ENCODE measurements at regions not wholly inside any gene's neighbourhood (a gene's known extent, or its start where the extent isn't known, plus 50 kb on each side); places are given as distances from the start of the nearest gene placed in this dataset.

DNA sequence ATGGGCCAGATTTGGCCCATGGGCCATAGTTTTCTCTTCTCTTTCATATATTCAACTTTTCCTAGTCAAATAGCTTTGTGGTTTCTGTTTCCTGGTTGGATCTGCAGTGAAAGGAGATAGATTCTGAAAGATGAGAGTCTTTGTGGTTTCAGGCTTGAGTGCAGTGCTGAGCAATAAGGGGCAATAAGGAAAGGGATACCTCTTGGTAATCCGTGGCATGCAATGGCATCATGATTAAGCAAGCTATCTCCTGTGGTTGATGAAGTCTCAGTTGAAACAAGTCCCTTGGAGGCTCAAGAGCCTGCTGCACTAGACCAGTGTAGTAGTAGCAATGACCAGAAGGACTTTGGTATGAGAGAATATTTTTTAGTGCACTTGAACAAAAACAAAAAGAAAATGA is 187.7 kb upstream of the CNTNAP2 start:
- TF ChIP-seq POLR2AphosphoS5 (IDR thresholded peaks at IDR 0.05; ENCODE audit: insufficient read depth in 1 of 2, low read depth in 1 of 2): no peak
- no peak for TF ChIP-seq POLR2A (IDR thresholded peaks at IDR 0.05)
- TF ChIP-seq, protein P1, sequence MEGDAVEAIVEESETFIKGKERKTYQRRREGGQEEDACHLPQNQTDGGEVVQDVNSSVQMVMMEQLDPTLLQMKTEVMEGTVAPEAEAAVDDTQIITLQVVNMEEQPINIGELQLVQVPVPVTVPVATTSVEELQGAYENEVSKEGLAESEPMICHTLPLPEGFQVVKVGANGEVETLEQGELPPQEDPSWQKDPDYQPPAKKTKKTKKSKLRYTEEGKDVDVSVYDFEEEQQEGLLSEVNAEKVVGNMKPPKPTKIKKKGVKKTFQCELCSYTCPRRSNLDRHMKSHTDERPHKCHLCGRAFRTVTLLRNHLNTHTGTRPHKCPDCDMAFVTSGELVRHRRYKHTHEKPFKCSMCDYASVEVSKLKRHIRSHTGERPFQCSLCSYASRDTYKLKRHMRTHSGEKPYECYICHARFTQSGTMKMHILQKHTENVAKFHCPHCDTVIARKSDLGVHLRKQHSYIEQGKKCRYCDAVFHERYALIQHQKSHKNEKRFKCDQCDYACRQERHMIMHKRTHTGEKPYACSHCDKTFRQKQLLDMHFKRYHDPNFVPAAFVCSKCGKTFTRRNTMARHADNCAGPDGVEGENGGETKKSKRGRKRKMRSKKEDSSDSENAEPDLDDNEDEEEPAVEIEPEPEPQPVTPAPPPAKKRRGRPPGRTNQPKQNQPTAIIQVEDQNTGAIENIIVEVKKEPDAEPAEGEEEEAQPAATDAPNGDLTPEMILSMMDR (IDR thresholded peaks at IDR 0.05): no peak
- intact Hi-C loops (cut with DNase I): no loop called here
- DNase-seq (ENCODE audit: extremely low spot score in 2 of 2): no peak
- no peaks in the 10 kb centered on the region for H3K4me1 ChIP-seq
- no peaks in the 10 kb centered on the region for H3K9me3 ChIP-seq
- no peaks in the 10 kb centered on the region for H3K27me3 ChIP-seq
- no peak overlapping the region for H3K4me3 ChIP-seq
- H3K27ac ChIP-seq: no peak overlapping the region
- H3K36me3 ChIP-seq: no peaks in the 10 kb centered on the region

DNA sequence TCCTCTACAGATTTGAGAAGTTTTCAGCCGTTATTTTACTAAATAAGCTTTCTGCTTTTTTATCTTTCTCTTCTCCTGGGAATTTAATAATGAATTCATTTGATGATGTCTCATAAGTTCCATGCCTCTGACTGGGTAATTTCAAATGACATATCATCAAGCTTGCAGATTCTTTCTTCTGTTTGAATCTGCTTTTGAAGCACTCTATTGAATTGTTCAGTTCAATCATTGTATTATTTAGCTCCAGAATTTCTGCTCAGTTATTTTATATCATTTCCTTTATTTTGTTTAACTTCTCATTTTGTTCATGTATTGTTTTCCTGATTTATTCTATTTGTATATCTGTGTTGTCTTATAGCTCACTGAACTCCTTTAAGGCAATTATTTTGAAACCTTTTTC is 196.9 kb upstream of the CNTNAP2 start:
- Histone ChIP-seq H3K4me1 (no peaks in the 10 kb centered on the region), H3K36me3 (no peaks in the 10 kb centered on the region), H3K27ac (no peak overlapping the region), H3K4me3 (no peak overlapping the region), H3K9me3 (no peaks in the 10 kb centered on the region), H3K27me3 (no peaks in the 10 kb centered on the region)
- TF ChIP-seq POLR2AphosphoS5 (IDR thresholded peaks at IDR 0.05; ENCODE audit: insufficient read depth in 1 of 2, low read depth in 1 of 2) (no peak), POLR2A (IDR thresholded peaks at IDR 0.05) (no peak)
- TF ChIP-seq, protein P1 (IDR thresholded peaks at IDR 0.05): no peak
- intact Hi-C loops (cut with DNase I): no loop called here
- DNase-seq (ENCODE audit: extremely low spot score in 2 of 2): no peak

DNA sequence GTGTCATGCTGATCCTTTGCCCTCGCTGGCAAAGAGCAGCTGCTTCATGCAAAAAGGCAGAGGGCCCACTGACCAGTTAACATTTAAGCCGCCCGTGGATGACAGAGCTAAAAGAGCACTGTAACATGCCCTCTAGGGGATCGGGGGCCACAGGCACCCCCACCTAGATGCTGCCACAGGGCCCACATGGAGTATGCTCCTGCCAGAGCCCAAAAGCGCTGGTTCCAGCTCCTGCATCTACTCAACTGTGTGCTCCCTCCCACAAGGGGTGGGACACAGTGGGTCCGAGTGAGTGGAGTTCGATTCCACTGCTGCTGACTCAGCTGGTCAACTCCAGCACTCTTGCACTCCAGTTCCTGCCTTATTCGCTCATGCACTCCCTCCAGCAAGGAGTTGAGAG is 199.8 kb upstream of the CNTNAP2 start:
- H3K4me1 ChIP-seq: no peaks in the 10 kb centered on the region
- no peak overlapping the region for H3K4me3 ChIP-seq
- H3K27ac ChIP-seq: no peak overlapping the region
- intact Hi-C loops (cut with DNase I): no loop called here
- no peaks in the 10 kb centered on the region for H3K36me3 ChIP-seq
- TF ChIP-seq POLR2AphosphoS5 (IDR thresholded peaks at IDR 0.05; ENCODE audit: insufficient read depth in 1 of 2, low read depth in 1 of 2) (no peak), POLR2A (IDR thresholded peaks at IDR 0.05) (no peak)
- TF ChIP-seq, protein P1 (IDR thresholded peaks at IDR 0.05): no peak
- no peaks in the 10 kb centered on the region for H3K9me3 ChIP-seq
- H3K27me3 ChIP-seq: no peaks in the 10 kb centered on the region
- no peak for DNase-seq (ENCODE audit: extremely low spot score in 2 of 2)

DNA sequence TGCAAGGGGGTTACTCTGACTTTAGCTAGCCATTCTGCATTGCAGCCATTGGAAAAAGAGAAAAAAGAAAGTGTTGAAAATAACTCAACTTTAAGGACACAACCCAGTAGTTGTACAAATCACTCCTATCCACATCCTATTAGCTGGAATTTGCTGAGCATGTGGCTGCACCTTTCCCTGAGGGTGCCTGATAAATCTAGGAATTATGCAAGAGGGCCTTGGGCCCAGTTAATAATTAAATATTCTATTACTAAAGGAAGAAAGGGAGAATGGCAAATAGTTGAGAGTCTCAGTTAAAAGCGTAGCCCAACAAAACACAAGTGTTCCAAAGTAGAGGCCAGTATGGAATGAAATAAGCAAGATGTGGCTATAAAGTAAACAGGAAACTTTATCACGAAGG is 200.9 kb upstream of the CNTNAP2 start:
- no peak overlapping the region for H3K4me3 ChIP-seq
- no peaks in the 10 kb centered on the region for H3K27me3 ChIP-seq
- no peaks in the 10 kb centered on the region for H3K4me1 ChIP-seq
- intact Hi-C loops (cut with DNase I): no loop called here
- TF ChIP-seq POLR2AphosphoS5 (IDR thresholded peaks at IDR 0.05; ENCODE audit: insufficient read depth in 1 of 2, low read depth in 1 of 2) (no peak), POLR2A (IDR thresholded peaks at IDR 0.05) (no peak)
- TF ChIP-seq, protein P1 (IDR thresholded peaks at IDR 0.05): no peak
- no peak overlapping the region for H3K27ac ChIP-seq
- no peaks in the 10 kb centered on the region for H3K36me3 ChIP-seq
- H3K9me3 ChIP-seq: no peaks in the 10 kb centered on the region
- DNase-seq (ENCODE audit: extremely low spot score in 2 of 2): no peak

DNA sequence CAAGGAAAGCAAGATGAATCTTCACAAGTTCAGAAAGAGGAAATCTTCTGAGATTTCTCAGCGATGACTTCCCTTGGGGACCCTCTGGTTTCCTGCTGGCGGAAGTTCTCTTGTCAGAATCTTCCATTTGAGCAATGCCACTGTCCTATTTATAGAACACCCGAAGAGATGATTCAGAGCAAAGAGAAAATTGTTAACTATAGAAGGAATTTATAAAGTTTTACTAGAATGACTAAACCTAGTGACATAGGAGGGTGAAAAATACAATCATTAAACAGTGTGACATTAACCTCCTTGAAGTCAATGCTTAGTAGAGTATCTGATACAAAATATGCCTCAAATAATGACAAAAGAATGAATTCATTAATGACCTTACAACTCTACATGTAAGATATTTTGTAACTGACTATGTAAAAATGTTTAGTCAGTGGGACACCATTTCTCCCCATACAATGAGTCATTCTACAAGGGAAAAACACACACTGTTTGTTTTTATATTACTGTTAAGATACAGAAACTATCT is 206.5 kb upstream of the CNTNAP2 start:
- no peaks in the 10 kb centered on the region for H3K27me3 ChIP-seq
- H3K27ac ChIP-seq: no peak overlapping the region
- H3K36me3 ChIP-seq: no peaks in the 10 kb centered on the region
- TF ChIP-seq POLR2A (IDR thresholded peaks at IDR 0.05) (no peak), POLR2AphosphoS5 (IDR thresholded peaks at IDR 0.05; ENCODE audit: insufficient read depth in 1 of 2, low read depth in 1 of 2) (no peak)
- TF ChIP-seq, protein P1 (IDR thresholded peaks at IDR 0.05): no peak
- no peaks in the 10 kb centered on the region for H3K4me1 ChIP-seq
- no peaks in the 10 kb centered on the region for H3K9me3 ChIP-seq
- no peak overlapping the region for H3K4me3 ChIP-seq
- no peak for DNase-seq (ENCODE audit: extremely low spot score in 2 of 2)
- intact Hi-C loops (cut with DNase I): no loop called here
